Bronchial epithelial cell (primary cell): ENCODE measurements at regions not wholly inside any gene's neighbourhood (a gene's known extent, or its start where the extent isn't known, plus 50 kb on each side); places are given as distances from the start of the nearest gene placed in this dataset.

Experiments
- DNase-seq: peaks from one replicate; pipeline ENCODE4 v3.0.0-alpha.2; 2010; ENCODE audit warnings: low read depth
- FAIRE-seq: peaks from 2 replicates; lab custom pipeline; 2011; peaks lifted over from hg19 to GRCh38; lab: Jason Lieb, UNC
- H3K27me3 ChIP-seq: 2 replicates; pipeline ENCODE4 v1.5.1; 2011; ENCODE audit warnings: low read length; ENCODE audit not compliant: control insufficient read depth, insufficient read depth
- H3K36me3 ChIP-seq: 2 replicates; pipeline ENCODE4 v1.5.1; 2011; ENCODE audit warnings: low read length; ENCODE audit not compliant: control insufficient read depth, insufficient read depth
- H3K4me3 ChIP-seq: 2 replicates; pipeline ENCODE4 v1.5.1; 2011; ENCODE audit warnings: mild to moderate bottlenecking, low read depth, low read length, control low read depth
- TF ChIP-seq, protein P1 (sequence below): IDR thresholded peaks from 2 replicates; pipeline ENCODE4 v1.5.1; 2011; ENCODE audit warnings: mild to moderate bottlenecking, moderate library complexity, low read length, control low read depth, inconsistent platforms; ENCODE audit not compliant: insufficient read depth, severe bottlenecking

DNA sequence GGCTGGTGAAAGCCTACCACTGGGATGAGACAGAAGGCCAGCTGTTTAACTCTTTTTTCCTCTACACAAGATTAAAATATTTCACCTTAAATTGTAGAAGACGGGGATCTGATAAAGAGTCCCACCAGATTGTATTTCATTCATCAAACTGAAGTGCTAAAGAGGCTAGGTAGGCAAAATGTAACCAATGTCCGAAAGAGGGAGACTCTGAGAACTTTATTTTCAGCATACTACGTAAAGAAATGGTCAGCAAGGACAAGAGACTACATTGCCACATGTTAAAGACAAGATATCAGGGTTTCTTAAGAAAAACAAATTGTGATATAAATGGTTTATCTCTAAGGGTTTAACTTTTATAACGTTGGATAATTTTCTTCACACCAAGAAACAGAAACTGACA is 71.6 kb upstream of the INPP4B start:
- TF ChIP-seq, protein P1, sequence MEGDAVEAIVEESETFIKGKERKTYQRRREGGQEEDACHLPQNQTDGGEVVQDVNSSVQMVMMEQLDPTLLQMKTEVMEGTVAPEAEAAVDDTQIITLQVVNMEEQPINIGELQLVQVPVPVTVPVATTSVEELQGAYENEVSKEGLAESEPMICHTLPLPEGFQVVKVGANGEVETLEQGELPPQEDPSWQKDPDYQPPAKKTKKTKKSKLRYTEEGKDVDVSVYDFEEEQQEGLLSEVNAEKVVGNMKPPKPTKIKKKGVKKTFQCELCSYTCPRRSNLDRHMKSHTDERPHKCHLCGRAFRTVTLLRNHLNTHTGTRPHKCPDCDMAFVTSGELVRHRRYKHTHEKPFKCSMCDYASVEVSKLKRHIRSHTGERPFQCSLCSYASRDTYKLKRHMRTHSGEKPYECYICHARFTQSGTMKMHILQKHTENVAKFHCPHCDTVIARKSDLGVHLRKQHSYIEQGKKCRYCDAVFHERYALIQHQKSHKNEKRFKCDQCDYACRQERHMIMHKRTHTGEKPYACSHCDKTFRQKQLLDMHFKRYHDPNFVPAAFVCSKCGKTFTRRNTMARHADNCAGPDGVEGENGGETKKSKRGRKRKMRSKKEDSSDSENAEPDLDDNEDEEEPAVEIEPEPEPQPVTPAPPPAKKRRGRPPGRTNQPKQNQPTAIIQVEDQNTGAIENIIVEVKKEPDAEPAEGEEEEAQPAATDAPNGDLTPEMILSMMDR, result no peak
- Histone ChIP-seq H3K4me3 (no peak overlapping the region), H3K36me3 (no peaks in the 10 kb centered on the region), H3K27me3 (no peaks in the 10 kb centered on the region)
- no peak for FAIRE-seq
- DNase-seq, result no peak

DNA sequence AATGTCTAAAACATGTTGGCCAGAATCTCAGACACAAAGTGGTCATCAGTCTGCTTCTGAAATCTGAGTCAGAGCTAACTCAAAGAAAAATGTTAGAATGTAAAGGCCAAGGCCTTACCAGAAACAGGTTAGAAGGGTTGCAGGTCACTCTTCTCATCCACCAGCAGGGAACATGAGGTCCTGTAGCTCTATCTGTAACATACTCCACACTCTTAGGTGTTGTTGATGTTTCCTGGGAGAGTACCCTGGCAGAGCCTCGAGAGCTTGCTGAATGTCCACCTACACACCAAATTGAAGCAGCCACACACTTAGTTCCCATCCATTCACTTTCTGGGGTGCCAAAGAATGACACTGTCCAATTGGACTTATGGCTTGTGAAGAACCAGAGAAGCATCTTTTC is 76.6 kb upstream of the INPP4B start:
- Histone ChIP-seq H3K36me3 (no peaks in the 10 kb centered on the region), H3K4me3 (no peak overlapping the region), H3K27me3 (no peaks in the 10 kb centered on the region)
- DNase-seq (no peak), FAIRE-seq (no peak)
- TF ChIP-seq, protein P1, result no peak

DNA sequence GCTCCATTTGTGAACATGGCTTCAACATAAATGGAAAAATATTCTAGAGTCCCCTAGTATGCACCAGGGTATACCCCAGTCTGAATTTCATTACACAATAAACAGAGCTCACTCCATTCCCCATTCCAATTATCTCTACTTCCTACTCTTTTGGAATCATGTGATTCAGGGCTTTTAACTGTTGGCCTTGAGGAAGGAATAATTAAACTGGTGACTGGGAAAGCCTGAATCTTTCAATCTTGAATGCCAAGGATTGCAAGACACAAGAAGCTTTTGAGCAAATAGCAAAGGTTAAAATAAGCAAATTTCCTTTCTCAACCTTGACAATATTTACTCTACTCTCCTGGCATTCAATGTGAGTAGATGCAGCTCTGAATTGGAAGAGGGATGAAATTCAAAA is 77.5 kb upstream of the INPP4B start:
- FAIRE-seq (no peak), DNase-seq (no peak)
- H3K27me3 ChIP-seq, result no peaks in the 10 kb centered on the region
- TF ChIP-seq, protein P1, result no peak
- H3K36me3 ChIP-seq, result no peaks in the 10 kb centered on the region
- H3K4me3 ChIP-seq, result no peak overlapping the region

DNA sequence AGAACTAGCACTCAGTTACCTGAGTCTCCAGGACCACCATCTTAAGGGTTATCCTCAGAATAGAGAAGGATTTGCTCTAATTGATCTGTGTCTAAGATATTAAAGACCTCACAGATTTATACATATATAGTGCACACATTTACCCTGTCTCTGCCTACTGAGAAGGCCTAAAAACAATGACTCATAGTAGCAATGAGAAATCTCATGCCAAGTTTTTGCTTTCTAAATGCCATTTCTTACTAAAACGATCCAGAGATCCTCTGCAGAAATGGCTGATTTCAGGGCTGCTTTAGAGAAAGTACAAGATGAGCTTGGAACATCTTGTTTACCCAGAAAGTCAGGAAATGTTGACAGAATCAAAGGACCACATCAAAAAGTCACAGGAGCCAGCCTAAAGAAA is 79.1 kb upstream of the INPP4B start:
- Histone ChIP-seq H3K4me3 (no peak overlapping the region), H3K36me3 (no peaks in the 10 kb centered on the region), H3K27me3 (no peaks in the 10 kb centered on the region)
- FAIRE-seq (no peak), DNase-seq (peak; percentile 8)
- TF ChIP-seq, protein P1, result no peak

DNA sequence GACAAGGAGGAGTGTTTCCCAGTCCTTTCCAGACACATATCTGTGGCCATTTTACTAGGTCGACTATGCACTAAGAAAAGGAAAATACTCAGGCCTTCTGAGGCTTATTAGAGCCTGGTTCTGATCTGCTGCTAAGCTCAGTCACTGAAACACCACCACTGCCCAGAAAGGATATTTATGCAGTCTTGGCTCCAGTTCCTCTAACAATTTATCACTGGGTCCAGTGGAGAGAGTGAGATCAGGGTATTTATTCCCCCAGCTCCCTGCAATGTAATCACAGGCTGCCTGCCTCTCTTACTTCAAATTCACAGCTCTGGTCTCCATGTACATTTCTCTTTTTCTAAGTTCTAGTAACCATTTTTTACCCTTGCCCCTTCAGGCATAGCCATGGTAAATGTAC is 81.6 kb upstream of the INPP4B start:
- no peak overlapping the region for H3K4me3 ChIP-seq
- DNase-seq, result no peak
- TF ChIP-seq, protein P1, result no peak
- H3K36me3 ChIP-seq, result no peaks in the 10 kb centered on the region
- no peak for FAIRE-seq
- no peaks in the 10 kb centered on the region for H3K27me3 ChIP-seq

DNA sequence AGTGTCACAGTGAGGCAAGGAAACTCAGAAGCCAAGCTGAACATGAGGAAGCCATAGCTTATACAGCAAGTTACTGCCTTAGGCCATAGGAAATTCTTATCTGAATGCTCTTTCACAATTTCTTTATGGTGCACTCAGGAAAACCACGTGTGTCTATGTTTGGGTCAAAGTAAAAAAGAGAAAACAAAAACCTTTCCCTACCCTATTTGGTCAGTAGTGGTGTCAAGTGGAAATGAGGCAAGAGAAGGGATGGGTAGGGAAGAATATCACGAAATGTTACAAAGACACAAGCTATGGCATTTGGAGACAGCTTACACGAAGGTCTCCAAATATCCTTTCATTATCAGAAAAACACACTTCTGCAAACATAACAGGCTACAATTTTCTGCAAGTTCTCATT is 83.4 kb upstream of the INPP4B start:
- no peak for DNase-seq
- H3K4me3 ChIP-seq, result no peak overlapping the region
- TF ChIP-seq, protein P1, result no peak
- no peaks in the 10 kb centered on the region for H3K36me3 ChIP-seq
- FAIRE-seq, result no peak
- no peaks in the 10 kb centered on the region for H3K27me3 ChIP-seq
